ENCODE measurements at regions not wholly inside any gene's neighbourhood (a gene's known extent, or its start where the extent isn't known, plus 50 kb on each side); places are given as distances from the start of the nearest gene placed in this dataset.

DNA sequence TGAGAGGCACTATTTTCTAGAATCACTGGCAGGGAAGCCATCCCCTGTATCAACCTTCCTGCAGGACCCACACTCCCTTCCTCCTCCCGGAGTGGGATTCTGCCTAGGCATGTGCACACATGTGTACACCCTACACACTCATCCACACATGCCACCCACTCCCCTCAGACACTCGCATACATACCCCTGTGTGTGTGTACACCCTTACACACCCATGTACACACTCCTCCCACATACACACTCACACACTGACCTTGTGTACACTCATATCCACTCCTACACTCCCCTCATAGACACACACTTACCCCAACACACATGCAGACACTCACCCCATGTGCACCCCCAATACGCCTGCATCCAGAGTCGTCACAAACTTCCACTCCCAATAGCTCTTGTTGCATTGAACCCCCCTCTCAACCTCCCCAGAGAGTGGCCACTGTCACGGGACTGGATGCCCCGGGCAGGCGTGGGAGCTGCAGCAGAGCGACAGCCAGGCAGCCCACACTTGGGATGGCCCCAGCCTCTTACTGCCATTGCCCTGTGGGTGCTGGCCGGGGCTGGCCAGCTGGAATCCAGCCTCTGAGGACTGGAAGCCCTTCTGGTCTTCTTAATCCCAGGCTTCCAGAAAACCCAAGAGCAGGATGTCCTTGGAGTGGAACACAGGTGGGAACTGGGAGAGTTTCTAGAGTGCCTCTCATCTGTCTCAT is 251.0 kb downstream of the LOXHD1 start:
- Mint-ChIP-seq H3K27ac (ENCODE audit: low read depth, unreplicated experiment) (no peak overlapping the region), H3K4me3 (ENCODE audit: unreplicated experiment) (no peak overlapping the region), H3K36me3 (ENCODE audit: insufficient read depth, unreplicated experiment) (no peaks in the 10 kb centered on the region), H3K4me1 (ENCODE audit: insufficient read depth, unreplicated experiment) (peaks cover 15% of the 10 kb centered on the region), H3K27me3 (ENCODE audit: insufficient read depth, unreplicated experiment) (no peaks in the 10 kb centered on the region), H3K9me3 (ENCODE audit: unreplicated experiment) (no peaks in the 10 kb centered on the region)
- CTCF ChIA-PET, result interaction anchor here (0.7 to 1.4 kb wide), 2 partner anchors 125 to 431 kb away, joined by 3 to 4 read pairs; no protein-coding TSS in a partner anchor
- DNase-seq (ENCODE audit: unreplicated experiment), result no peak
- BruUV-seq (replicated peaks), result no TSS peak
- POLR2A ChIA-PET, result interaction anchor here (1.1 kb wide), 1 partner anchor 10 kb away, joined by 3 read pairs; no protein-coding TSS in a partner anchor
- intact Hi-C loops (cut with micrococcal nuclease), result no loop called here
- TF ChIP-seq, protein P1, sequence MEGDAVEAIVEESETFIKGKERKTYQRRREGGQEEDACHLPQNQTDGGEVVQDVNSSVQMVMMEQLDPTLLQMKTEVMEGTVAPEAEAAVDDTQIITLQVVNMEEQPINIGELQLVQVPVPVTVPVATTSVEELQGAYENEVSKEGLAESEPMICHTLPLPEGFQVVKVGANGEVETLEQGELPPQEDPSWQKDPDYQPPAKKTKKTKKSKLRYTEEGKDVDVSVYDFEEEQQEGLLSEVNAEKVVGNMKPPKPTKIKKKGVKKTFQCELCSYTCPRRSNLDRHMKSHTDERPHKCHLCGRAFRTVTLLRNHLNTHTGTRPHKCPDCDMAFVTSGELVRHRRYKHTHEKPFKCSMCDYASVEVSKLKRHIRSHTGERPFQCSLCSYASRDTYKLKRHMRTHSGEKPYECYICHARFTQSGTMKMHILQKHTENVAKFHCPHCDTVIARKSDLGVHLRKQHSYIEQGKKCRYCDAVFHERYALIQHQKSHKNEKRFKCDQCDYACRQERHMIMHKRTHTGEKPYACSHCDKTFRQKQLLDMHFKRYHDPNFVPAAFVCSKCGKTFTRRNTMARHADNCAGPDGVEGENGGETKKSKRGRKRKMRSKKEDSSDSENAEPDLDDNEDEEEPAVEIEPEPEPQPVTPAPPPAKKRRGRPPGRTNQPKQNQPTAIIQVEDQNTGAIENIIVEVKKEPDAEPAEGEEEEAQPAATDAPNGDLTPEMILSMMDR (IDR thresholded peaks at IDR 0.05; ENCODE audit: unreplicated experiment), result no peak

DNA sequence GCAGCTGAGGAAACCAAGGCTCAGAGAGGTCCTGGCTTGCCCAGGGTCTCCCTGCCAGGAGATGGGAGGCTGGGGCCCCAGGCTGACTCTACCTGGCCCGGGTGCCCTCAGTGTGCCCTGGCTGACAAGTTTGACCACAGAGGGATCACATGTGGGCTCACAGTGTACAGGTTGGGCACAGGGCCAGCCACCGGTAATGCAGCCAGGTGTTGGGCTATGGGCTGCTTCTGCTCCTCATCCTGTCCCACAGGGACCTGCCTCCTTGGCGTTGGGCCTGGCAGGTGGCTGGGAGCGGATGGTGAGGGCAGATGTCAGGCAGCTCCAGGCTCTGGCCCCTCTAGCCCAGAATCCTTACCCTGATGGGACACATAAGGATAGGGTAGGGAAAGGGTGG is 250.5 kb downstream of the LOXHD1 start:
- Mint-ChIP-seq H3K9me3 (ENCODE audit: unreplicated experiment) (no peaks in the 10 kb centered on the region), H3K36me3 (ENCODE audit: insufficient read depth, unreplicated experiment) (no peaks in the 10 kb centered on the region), H3K27me3 (ENCODE audit: insufficient read depth, unreplicated experiment) (no peaks in the 10 kb centered on the region), H3K27ac (ENCODE audit: low read depth, unreplicated experiment) (no peak overlapping the region), H3K4me1 (ENCODE audit: insufficient read depth, unreplicated experiment) (peaks cover 15% of the 10 kb centered on the region), H3K4me3 (ENCODE audit: unreplicated experiment) (no peak overlapping the region)
- intact Hi-C loops (cut with micrococcal nuclease), result no loop called here
- TF ChIP-seq, protein P1 (IDR thresholded peaks at IDR 0.05; ENCODE audit: unreplicated experiment), result no peak
- peak; percentile 35 for DNase-seq (ENCODE audit: unreplicated experiment)
- BruUV-seq (replicated peaks), result no TSS peak
- ChIA-PET POLR2A (interaction anchor here (1.1 kb wide), 1 partner anchor 11 kb away, joined by 3 read pairs; no protein-coding TSS in a partner anchor), CTCF (interaction anchor here (0.6 to 1.4 kb wide), 3 partner anchors 61 to 430 kb away, joined by 3 to 4 read pairs (median 4); no protein-coding TSS in a partner anchor)

DNA sequence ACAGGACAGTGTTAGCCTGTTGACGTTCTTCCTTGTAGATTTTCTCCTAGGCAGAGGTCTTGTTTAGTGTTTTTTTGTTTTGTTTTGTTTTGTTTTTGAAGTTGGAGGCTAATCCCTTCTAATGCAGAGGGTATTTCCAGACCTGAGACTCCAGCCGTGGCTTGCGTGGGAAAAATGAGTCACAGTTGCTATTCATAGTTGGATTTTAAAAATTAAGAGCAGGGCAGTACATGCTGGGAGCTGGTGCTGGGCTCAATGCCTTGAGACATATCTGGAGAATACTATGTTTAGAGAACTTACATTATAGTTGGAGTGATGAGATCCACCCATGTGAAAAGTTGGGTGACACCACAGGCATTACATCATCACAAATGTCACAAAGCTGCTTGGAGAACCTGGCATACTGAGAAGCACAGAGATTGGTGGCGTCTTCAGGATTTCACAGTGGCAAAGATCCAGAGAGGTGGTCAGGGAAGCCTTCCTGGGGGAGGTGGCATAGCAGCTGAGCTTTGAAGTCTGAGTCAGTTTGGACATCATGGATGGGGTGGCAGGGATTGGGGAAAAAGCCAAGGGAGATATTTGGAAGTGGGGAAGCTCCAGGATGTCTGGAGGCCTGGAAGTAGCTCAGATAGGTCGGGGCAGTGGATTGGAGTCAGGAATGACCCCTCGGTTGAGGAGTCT is 249.4 kb downstream of the LOXHD1 start:
- Mint-ChIP-seq H3K4me1 (ENCODE audit: insufficient read depth, unreplicated experiment) (peaks cover 21% of the 10 kb centered on the region), H3K4me3 (ENCODE audit: unreplicated experiment) (no peak overlapping the region), H3K9me3 (ENCODE audit: unreplicated experiment) (no peaks in the 10 kb centered on the region), H3K27me3 (ENCODE audit: insufficient read depth, unreplicated experiment) (no peaks in the 10 kb centered on the region), H3K36me3 (ENCODE audit: insufficient read depth, unreplicated experiment) (no peaks in the 10 kb centered on the region), H3K27ac (ENCODE audit: low read depth, unreplicated experiment) (peak overlapping the region; percentile 26)
- POLR2A ChIA-PET, result no interaction called here
- intact Hi-C loops (cut with micrococcal nuclease), result no loop called here
- BruUV-seq (replicated peaks), result no TSS peak
- TF ChIP-seq, protein P1 (IDR thresholded peaks at IDR 0.05; ENCODE audit: unreplicated experiment), result no peak
- CTCF ChIA-PET, result interaction anchor here (1.4 kb wide), 1 partner anchor 126 kb away, joined by 4 read pairs; no protein-coding TSS in a partner anchor
- peak; percentile 30 for DNase-seq (ENCODE audit: unreplicated experiment)

DNA sequence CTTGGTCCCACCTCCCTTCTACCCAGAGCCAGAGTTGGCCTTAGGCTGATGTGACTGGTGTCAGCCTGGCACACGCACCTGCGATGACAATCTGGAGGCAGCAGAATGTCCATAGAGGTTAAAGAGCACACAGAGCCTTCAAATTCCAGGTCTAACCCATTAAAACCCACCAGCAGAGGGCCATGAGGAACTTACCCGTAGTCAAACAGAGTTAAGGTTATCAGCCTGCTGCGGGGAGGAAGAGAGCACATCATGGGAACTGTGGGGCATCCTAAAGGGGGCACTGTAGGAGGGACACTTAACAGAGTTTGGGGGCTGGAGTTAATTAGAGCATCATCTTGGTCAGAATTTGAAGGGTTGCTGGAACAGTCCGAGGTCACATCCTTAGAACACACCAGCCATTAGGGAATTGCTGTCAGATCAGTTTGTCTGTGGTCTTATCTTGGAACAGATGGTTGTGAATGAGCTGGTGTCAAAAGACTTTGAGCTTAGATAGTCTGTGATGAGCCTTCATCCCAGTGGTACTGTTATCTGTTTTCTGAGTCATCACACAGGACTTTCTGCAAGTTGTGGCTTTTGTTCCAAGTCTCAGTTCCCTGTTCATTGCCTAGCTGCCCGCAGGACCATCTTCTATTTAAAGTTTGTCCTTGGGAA is 248.6 kb downstream of the LOXHD1 start:
- no TSS peak for BruUV-seq (replicated peaks)
- H3K27me3 Mint-ChIP-seq (ENCODE audit: insufficient read depth, unreplicated experiment), result no peaks in the 10 kb centered on the region
- intact Hi-C loops (cut with micrococcal nuclease), result no loop called here
- H3K4me1 Mint-ChIP-seq (ENCODE audit: insufficient read depth, unreplicated experiment), result peaks cover 21% of the 10 kb centered on the region
- no peak overlapping the region for H3K27ac Mint-ChIP-seq (ENCODE audit: low read depth, unreplicated experiment)
- H3K4me3 Mint-ChIP-seq (ENCODE audit: unreplicated experiment), result no peak overlapping the region
- DNase-seq (ENCODE audit: unreplicated experiment), result no peak
- TF ChIP-seq, protein P1 (IDR thresholded peaks at IDR 0.05; ENCODE audit: unreplicated experiment), result no peak
- H3K36me3 Mint-ChIP-seq (ENCODE audit: insufficient read depth, unreplicated experiment), result no peaks in the 10 kb centered on the region
- ChIA-PET CTCF (interaction anchor here (0.6 kb wide), 1 partner anchor 918 kb away, joined by 4 read pairs; no protein-coding TSS in a partner anchor), POLR2A (no interaction called here)
- no peaks in the 10 kb centered on the region for H3K9me3 Mint-ChIP-seq (ENCODE audit: unreplicated experiment)
